Left forelimb (tissue), 1 donor: ENCODE measurements at regions not wholly inside any gene's neighbourhood (a gene's known extent, or its start where the extent isn't known, plus 50 kb on each side); places are given as distances from the start of the nearest gene placed in this dataset.
"Not testable (repeated sequence)": the region's sequence is repeated elsewhere in the genome, so short reads cannot be mapped to it uniquely, and the experiment has no call there.

Experiments used
- DNase-seq: peaks from one replicate; pipeline ENCODE4 v3.0.0-alpha.2; 2018; ENCODE audit warnings: low spot score

- DNase-seq, result no peak
Measured at GRCh38 chr12:68479896-68480291, 130.8 kb upstream of the RAP1B start.

- no peak for DNase-seq
Measured at GRCh38 chr12:68480526-68480925, 130.2 kb upstream of the RAP1B start.

GRCh38 chr12:68481181-68481941 is 129.3 kb upstream of the RAP1B start:
- no peak for DNase-seq

- DNase-seq, result no peak
Measured at GRCh38 chr12:68482014-68482413, 128.7 kb upstream of the RAP1B start.

- DNase-seq, result no peak
Measured at GRCh38 chr12:68482660-68483059, 128.0 kb upstream of the RAP1B start.

GRCh38 chr12:68483592-68484383 is 126.9 kb upstream of the RAP1B start:
- DNase-seq, result no peak

GRCh38 chr12:68484578-68484977 is 126.1 kb upstream of the RAP1B start:
- not testable (repeated sequence) for DNase-seq

GRCh38 chr12:68486449-68486848 is 124.2 kb upstream of the RAP1B start:
- DNase-seq, result not testable (repeated sequence)

- DNase-seq, result no peak
Measured at GRCh38 chr12:68487721-68488309, 122.9 kb upstream of the RAP1B start.

GRCh38 chr12:68489273-68489672 is 121.4 kb upstream of the RAP1B start:
- DNase-seq, result no peak

- no peak for DNase-seq
Measured at GRCh38 chr12:68490476-68490875, 120.2 kb upstream of the RAP1B start.

GRCh38 chr12:68491204-68491960 is 119.3 kb upstream of the RAP1B start:
- no peak for DNase-seq

GRCh38 chr12:68495336-68496070 is 115.2 kb upstream of the RAP1B start:
- no peak for DNase-seq

GRCh38 chr12:68497107-68497506 is 113.6 kb upstream of the RAP1B start:
- no peak for DNase-seq

GRCh38 chr12:68497702-68498101 is 113.0 kb upstream of the RAP1B start:
- no peak for DNase-seq

- no peak for DNase-seq
Measured at GRCh38 chr12:68498736-68499135, 112.0 kb upstream of the RAP1B start.

- DNase-seq, result no peak
Measured at GRCh38 chr12:68499616-68500015, 111.1 kb upstream of the RAP1B start.

- no peak for DNase-seq
Measured at GRCh38 chr12:68501226-68501625, 109.5 kb upstream of the RAP1B start.

- DNase-seq, result no peak
Measured at GRCh38 chr12:68505970-68506369, 104.7 kb upstream of the RAP1B start.

- no peak for DNase-seq
Measured at GRCh38 chr12:68506619-68507018, 104.1 kb upstream of the RAP1B start.

- no peak for DNase-seq
Measured at GRCh38 chr12:68507657-68508056, 103.0 kb upstream of the RAP1B start.

- no peak for DNase-seq
Measured at GRCh38 chr12:68508576-68508975, 102.1 kb upstream of the RAP1B start.
